DMS79 treated with DMSO at 0.1 percent for 48 hours (cell line): ENCODE measurements at regions not wholly inside any gene's neighbourhood (a gene's known extent, or its start where the extent isn't known, plus 50 kb on each side); places are given as distances from the start of the nearest gene placed in this dataset.
A peak's percentile ranks its signal among the peaks of the same experiment; 100 is the strongest.

Source experiments
- DNase-seq: peaks from one replicate; lab custom pipeline; 2025; lab: John Stamatoyannopoulos, UW

- DNase-seq: no peak
These were observed 58.7 kb downstream of the OTOL1 start for GRCh38 chr3:161555320-161555719.

- no peak for DNase-seq
These were observed 59.9 kb downstream of the OTOL1 start for GRCh38 chr3:161556533-161556932.

- DNase-seq: no peak
These were observed 60.3 kb downstream of the OTOL1 start for GRCh38 chr3:161556941-161557340.

GRCh38 chr3:161557445-161558150, 61.0 kb downstream of the OTOL1 start:
- no peak for DNase-seq

GRCh38 chr3:161558236-161558635, 61.6 kb downstream of the OTOL1 start:
- no peak for DNase-seq

- DNase-seq: peak; percentile 10
These were observed 62.8 kb downstream of the OTOL1 start for GRCh38 chr3:161559177-161559998.

GRCh38 chr3:161560008-161560637, 63.5 kb downstream of the OTOL1 start:
- DNase-seq: no peak

GRCh38 chr3:161567577-161568361, 71.2 kb downstream of the OTOL1 start:
- no peak for DNase-seq

GRCh38 chr3:161568671-161569070, 72.1 kb downstream of the OTOL1 start:
- DNase-seq: no peak

GRCh38 chr3:161571951-161572350, 75.3 kb downstream of the OTOL1 start:
- DNase-seq: no peak

GRCh38 chr3:161573136-161573535, 76.5 kb downstream of the OTOL1 start:
- no peak for DNase-seq

- DNase-seq: no peak
These were observed 79.3 kb downstream of the OTOL1 start for GRCh38 chr3:161575901-161576300.

- no peak for DNase-seq
These were observed 79.7 kb downstream of the OTOL1 start for GRCh38 chr3:161576311-161576710.

- DNase-seq: peak; percentile 69
These were observed 80.3 kb downstream of the OTOL1 start for GRCh38 chr3:161576714-161577510.

GRCh38 chr3:161577662-161578061, 81.1 kb downstream of the OTOL1 start:
- DNase-seq: no peak

- DNase-seq: no peak
These were observed 83.0 kb downstream of the OTOL1 start for GRCh38 chr3:161579395-161580126.

- DNase-seq: no peak
These were observed 89.3 kb downstream of the OTOL1 start for GRCh38 chr3:161585922-161586321.

GRCh38 chr3:161586556-161587235, 90.1 kb downstream of the OTOL1 start:
- no peak for DNase-seq

GRCh38 chr3:161598639-161599038, 102.0 kb downstream of the OTOL1 start:
- no peak for DNase-seq

GRCh38 chr3:161599697-161600096, 103.1 kb downstream of the OTOL1 start:
- DNase-seq: no peak
